NCI-H524 treated with DMSO at 0.1 percent for 48 hours (cell line): ENCODE measurements at regions not wholly inside any gene's neighbourhood (a gene's known extent, or its start where the extent isn't known, plus 50 kb on each side); places are given as distances from the start of the nearest gene placed in this dataset.
"Not testable (repeated sequence)": the region's sequence is repeated elsewhere in the genome, so short reads cannot be mapped to it uniquely, and the experiment has no call there.

Experiments
- DNase-seq: peaks from one replicate; lab custom pipeline; 2025; lab: John Stamatoyannopoulos, UW

- DNase-seq, result no peak
Measured at GRCh38 chrX:68995780-68996551, 167.1 kb downstream of the EFNB1 start.

GRCh38 chrX:68995386-68995779 is 166.6 kb downstream of the EFNB1 start:
- DNase-seq, result no peak

- DNase-seq, result no peak
Measured at GRCh38 chrX:68994891-68995255, 166.1 kb downstream of the EFNB1 start.

GRCh38 chrX:68994135-68994890 is 165.5 kb downstream of the EFNB1 start:
- no peak for DNase-seq

GRCh38 chrX:68992821-68993397 is 164.1 kb downstream of the EFNB1 start:
- DNase-seq, result no peak

- DNase-seq, result no peak
Measured at GRCh38 chrX:68991691-68992345, 163.0 kb downstream of the EFNB1 start.

- no peak for DNase-seq
Measured at GRCh38 chrX:68990948-68991347, 162.1 kb downstream of the EFNB1 start.

- no peak for DNase-seq
Measured at GRCh38 chrX:68989865-68990606, 161.2 kb downstream of the EFNB1 start.

- DNase-seq, result no peak
Measured at GRCh38 chrX:68989456-68989855, 160.6 kb downstream of the EFNB1 start.

GRCh38 chrX:68988865-68989264 is 160.0 kb downstream of the EFNB1 start:
- DNase-seq, result no peak

GRCh38 chrX:68985135-68985755 is 156.4 kb downstream of the EFNB1 start:
- no peak for DNase-seq

GRCh38 chrX:68983004-68983857 is 154.4 kb downstream of the EFNB1 start:
- no peak for DNase-seq

GRCh38 chrX:68982476-68982875 is 153.7 kb downstream of the EFNB1 start:
- DNase-seq, result no peak

- no peak for DNase-seq
Measured at GRCh38 chrX:68980906-68981616, 152.2 kb downstream of the EFNB1 start.

GRCh38 chrX:68978655-68979054 is 149.8 kb downstream of the EFNB1 start:
- DNase-seq, result no peak

- DNase-seq, result no peak
Measured at GRCh38 chrX:68978255-68978654, 149.4 kb downstream of the EFNB1 start.

GRCh38 chrX:68953331-68953730 is 124.5 kb downstream of the EFNB1 start:
- DNase-seq, result no peak

GRCh38 chrX:68951942-68952619 is 123.3 kb downstream of the EFNB1 start:
- not testable (repeated sequence) for DNase-seq

GRCh38 chrX:68950937-68951336 is 122.1 kb downstream of the EFNB1 start:
- DNase-seq, result no peak
